AG04449 (cell line): ENCODE measurements at regions not wholly inside any gene's neighbourhood (a gene's known extent, or its start where the extent isn't known, plus 50 kb on each side); places are given as distances from the start of the nearest gene placed in this dataset.

Source experiments
- CTCF ChIA-PET: fragments of 350-600 bp; formaldehyde crosslinking; extraction: SDS; loops from one replicate; lab custom pipeline; 2021; ENCODE audit warnings: antibody characterized with exemption; lab: Yijun Ruan, JAX
- POLR2A ChIA-PET: fragments of 400-600, 350-600 bp; formaldehyde crosslinking; extraction: SDS; loops from one replicate; lab custom pipeline; 2020; ENCODE audit warnings: antibody characterized with exemption, inconsistent platforms; lab: Yijun Ruan, JAX
- DNase-seq: peaks from one replicate; pipeline ENCODE4 v3.0.0-alpha.2; 2010; ENCODE audit warnings: low read depth, low spot score
- H3K4me3 ChIP-seq: 2 replicates; pipeline ENCODE4 v1.5.1; 2011; ENCODE audit warnings: low read depth, mild to moderate bottlenecking, control low read depth, low read length
- CTCF ChIP-seq: IDR thresholded peaks from one replicate; pipeline ENCODE4 v1.5.1; 2011; ENCODE audit warnings: mild to moderate bottlenecking, moderate library complexity, low read length, control low read depth, inconsistent platforms; ENCODE audit not compliant: insufficient read depth; ENCODE audit errors: missing control alignments

GRCh38 chr18:76169733-76170132 lies 325.3 kb downstream of the ZNF516 start:
- CTCF ChIA-PET = no interaction called here
- no peak for TF ChIP-seq CTCF
- H3K4me3 ChIP-seq = no peak overlapping the region
- POLR2A ChIA-PET = no interaction called here
- no peak for DNase-seq

GRCh38 chr18:76167845-76168621 lies 327.0 kb downstream of the ZNF516 start:
- POLR2A ChIA-PET = no interaction called here
- CTCF ChIA-PET = no interaction called here
- DNase-seq = no peak
- no peak overlapping the region for H3K4me3 ChIP-seq
- no peak for TF ChIP-seq CTCF

GRCh38 chr18:76167410-76167809 lies 327.6 kb downstream of the ZNF516 start:
- ChIA-PET POLR2A (no interaction called here), CTCF (no interaction called here)
- no peak for DNase-seq
- TF ChIP-seq CTCF = no peak
- no peak overlapping the region for H3K4me3 ChIP-seq

GRCh38 chr18:76162886-76163285 lies 332.2 kb downstream of the ZNF516 start:
- TF ChIP-seq CTCF = no peak
- POLR2A ChIA-PET = no interaction called here
- H3K4me3 ChIP-seq = no peak overlapping the region
- DNase-seq = no peak
- CTCF ChIA-PET = no interaction called here

GRCh38 chr18:76161983-76162382 lies 333.1 kb downstream of the ZNF516 start:
- no peak for DNase-seq
- ChIA-PET POLR2A (no interaction called here), CTCF (no interaction called here)

GRCh38 chr18:76153691-76154090 lies 341.4 kb downstream of the ZNF516 start:
- POLR2A ChIA-PET = no interaction called here
- CTCF ChIA-PET = no interaction called here
- no peak overlapping the region for H3K4me3 ChIP-seq
- DNase-seq = no peak
- no peak for TF ChIP-seq CTCF

More at GRCh38 chr18:76161983-76162382, 333.1 kb downstream of the ZNF516 start:
- no peak for TF ChIP-seq CTCF
- H3K4me3 ChIP-seq = no peak overlapping the region
